Hepatocyte (in vitro differentiated cells): ENCODE measurements at regions not wholly inside any gene's neighbourhood (a gene's known extent, or its start where the extent isn't known, plus 50 kb on each side); places are given as distances from the start of the nearest gene placed in this dataset.

Source experiments
- DNase-seq: peaks from one replicate; pipeline ENCODE4 v3.0.0-alpha.2; 2016; ENCODE audit warnings: low spot score
- H2AFZ ChIP-seq: fragments of 200-600 bp; sonication (generic); 2 replicates; pipeline ENCODE4 v1.6.0; 2016; ENCODE audit warnings: antibody characterized with exemption, mild to moderate bottlenecking
- H3K27ac ChIP-seq: fragments of 200-600 bp; sonication (generic); 2 replicates; pipeline ENCODE4 v1.5.1; 2016; ENCODE audit warnings: mild to moderate bottlenecking
- H3K27me3 ChIP-seq: fragments of 200-600 bp; sonication (generic); 2 replicates; pipeline ENCODE4 v1.6.1; 2016
- H3K36me3 ChIP-seq: fragments of 200-600 bp; sonication (generic); replicated peaks from 2 replicates; pipeline ENCODE4 v1.5.1; 2016; ENCODE audit warnings: low read depth; ENCODE audit not compliant: insufficient read depth
- H3K4me1 ChIP-seq: fragments of 200-600 bp; sonication (generic); 2 replicates; pipeline ENCODE4 v1.5.1; 2016; ENCODE audit warnings: mild to moderate bottlenecking, moderate library complexity; ENCODE audit not compliant: insufficient read depth
- H3K4me2 ChIP-seq: fragments of 200-600 bp; sonication (generic); 2 replicates; pipeline ENCODE4 v1.6.0; 2016
- H3K4me3 ChIP-seq: fragments of 200-600 bp; sonication (generic); 2 replicates; pipeline ENCODE4 v1.5.1; 2016; ENCODE audit warnings: mild to moderate bottlenecking
- H3K79me2 ChIP-seq: fragments of 200-600 bp; sonication (generic); 2 replicates; pipeline ENCODE4 v1.6.0; 2017; ENCODE audit warnings: mild to moderate bottlenecking
- H3K9me2 ChIP-seq: fragments of 200-600 bp; sonication (generic); replicated peaks from 2 replicates; pipeline ENCODE4 v1.6.0; 2017; ENCODE audit warnings: mild to moderate bottlenecking; ENCODE audit not compliant: insufficient read depth
- H3K9me3 ChIP-seq: fragments of 200-600 bp; sonication (generic); 2 replicates; pipeline ENCODE4 v1.5.1; 2016; ENCODE audit warnings: low read depth, mild to moderate bottlenecking
- H4K20me1 ChIP-seq: fragments of 200-600 bp; sonication (generic); 2 replicates; pipeline ENCODE4 v1.6.0; 2016; ENCODE audit warnings: mild to moderate bottlenecking; ENCODE audit not compliant: insufficient read depth, poor library complexity, severe bottlenecking
- CTCF ChIP-seq: fragments of 200-600 bp; sonication (generic); IDR thresholded peaks from 2 replicates; pipeline ENCODE4 v1.5.1; 2016; ENCODE audit warnings: antibody characterized with exemption, mild to moderate bottlenecking; ENCODE audit not compliant: poor library complexity
- EZH2 ChIP-seq: fragments of 200-600 bp; sonication (generic); IDR thresholded peaks from 2 replicates; pipeline ENCODE4 v1.6.1; 2016; ENCODE audit warnings: antibody characterized with exemption, mild to moderate bottlenecking, borderline replicate concordance
- EZH2phosphoT487 ChIP-seq: fragments of 200-600 bp; sonication (generic); IDR thresholded peaks from one replicate; pipeline ENCODE4 v1.6.1; 2018; ENCODE audit warnings: antibody characterized with exemption, mild to moderate bottlenecking, low read depth, moderate library complexity; ENCODE audit not compliant: unreplicated experiment, severe bottlenecking
- WGBS: methylation state at CpG from one replicate; pipeline ENCODE4 v1.1.6; 2016; ENCODE audit warnings: low lambda C conversion rate; ENCODE audit errors: missing lambda C conversion rate; 5-methylcytosine and 5-hydroxymethylcytosine counted together

GRCh38 chr1:198809247-198809646 lies 170.4 kb downstream of the PTPRC start:
- Histone ChIP-seq H3K27me3 (no peaks in the 10 kb centered on the region), H3K27ac (no peak overlapping the region), H3K4me3 (no peak overlapping the region), H3K9me2 (no peaks in the 10 kb centered on the region), H3K9me3 (no peaks in the 10 kb centered on the region), H3K4me1 (no peaks in the 10 kb centered on the region), H3K4me2 (no peak overlapping the region), H3K79me2 (no peaks in the 10 kb centered on the region), H4K20me1 (no peaks in the 10 kb centered on the region), H2AFZ (no peak overlapping the region), H3K36me3 (no peaks in the 10 kb centered on the region)
- 87% methylated on average over 1 of the region's 1 CpG for WGBS
- no peak for TF ChIP-seq CTCF
- no peak for DNase-seq

GRCh38 chr1:198811449-198811848 lies 172.6 kb downstream of the PTPRC start:
- no peaks in the 10 kb centered on the region for H4K20me1 ChIP-seq
- H3K36me3 ChIP-seq, result no peaks in the 10 kb centered on the region
- H3K9me2 ChIP-seq, result no peaks in the 10 kb centered on the region
- no peaks in the 10 kb centered on the region for H3K4me1 ChIP-seq
- DNase-seq, result no peak
- no peak overlapping the region for H3K4me3 ChIP-seq
- TF ChIP-seq CTCF (no peak), EZH2 (no peak), EZH2phosphoT487 (no peak)
- no peak overlapping the region for H3K27ac ChIP-seq
- WGBS, result 75% methylated on average over 3 of the region's 3 CpGs
- no peak overlapping the region for H2AFZ ChIP-seq
- H3K79me2 ChIP-seq, result no peaks in the 10 kb centered on the region
- no peaks in the 10 kb centered on the region for H3K9me3 ChIP-seq
- no peak overlapping the region for H3K4me2 ChIP-seq
- no peaks in the 10 kb centered on the region for H3K27me3 ChIP-seq

- DNase-seq, result no peak
- Histone ChIP-seq H3K27ac (no peak overlapping the region), H3K9me2 (no peaks in the 10 kb centered on the region), H3K4me3 (no peak overlapping the region), H2AFZ (no peak overlapping the region), H4K20me1 (no peaks in the 10 kb centered on the region), H3K36me3 (no peaks in the 10 kb centered on the region), H3K4me2 (no peak overlapping the region), H3K9me3 (no peaks in the 10 kb centered on the region), H3K4me1 (no peaks in the 10 kb centered on the region), H3K27me3 (no peaks in the 10 kb centered on the region), H3K79me2 (no peaks in the 10 kb centered on the region)
- 89% methylated on average over 1 of the region's 1 CpG for WGBS
- TF ChIP-seq EZH2phosphoT487 (no peak), CTCF (no peak), EZH2 (no peak)
These were observed 184.8 kb downstream of the PTPRC start for GRCh38 chr1:198823626-198824025.

GRCh38 chr1:198825254-198825653 lies 186.4 kb downstream of the PTPRC start:
- Histone ChIP-seq H3K9me2 (no peaks in the 10 kb centered on the region), H3K27ac (no peak overlapping the region), H4K20me1 (no peaks in the 10 kb centered on the region), H3K36me3 (no peaks in the 10 kb centered on the region), H3K79me2 (no peaks in the 10 kb centered on the region), H2AFZ (no peak overlapping the region), H3K27me3 (no peaks in the 10 kb centered on the region), H3K4me2 (no peak overlapping the region), H3K4me1 (no peaks in the 10 kb centered on the region), H3K4me3 (no peak overlapping the region), H3K9me3 (no peaks in the 10 kb centered on the region)
- no peak for DNase-seq
- TF ChIP-seq CTCF (no peak), EZH2 (no peak), EZH2phosphoT487 (no peak)
- 59% methylated on average over 1 of the region's 1 CpG for WGBS
